ENCODE measurements at regions not wholly inside any gene's neighbourhood (a gene's known extent, or its start where the extent isn't known, plus 50 kb on each side); places are given as distances from the start of the nearest gene placed in this dataset.
"Not testable (repeated sequence)": the region's sequence is repeated elsewhere in the genome, so short reads cannot be mapped to it uniquely, and the experiment has no call there.

DNA sequence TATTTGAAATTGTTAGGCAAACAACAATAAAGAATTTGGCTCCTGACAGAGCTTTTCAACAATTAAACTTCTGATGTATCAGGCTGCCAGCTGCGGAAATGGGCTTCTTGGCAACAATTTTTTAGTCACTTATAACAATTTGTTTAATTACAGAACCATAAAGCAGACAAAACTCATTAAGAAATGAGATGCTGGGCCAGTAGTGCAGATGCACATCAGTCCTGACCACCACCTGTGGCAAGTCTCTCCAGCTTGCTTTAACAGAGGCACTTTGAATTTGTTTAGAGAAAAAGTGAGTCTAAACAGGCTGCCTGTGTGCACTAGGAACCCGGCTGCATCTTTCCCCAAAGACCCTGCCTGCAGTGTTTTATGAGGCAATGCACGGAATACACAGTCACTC lies 1124.4 kb downstream of the NXPH1 start:
- DNase-seq = no peak

GRCh38 chr7:9575716-9576115 lies 1142.3 kb downstream of the NXPH1 start:
- DNase-seq = no peak

DNA sequence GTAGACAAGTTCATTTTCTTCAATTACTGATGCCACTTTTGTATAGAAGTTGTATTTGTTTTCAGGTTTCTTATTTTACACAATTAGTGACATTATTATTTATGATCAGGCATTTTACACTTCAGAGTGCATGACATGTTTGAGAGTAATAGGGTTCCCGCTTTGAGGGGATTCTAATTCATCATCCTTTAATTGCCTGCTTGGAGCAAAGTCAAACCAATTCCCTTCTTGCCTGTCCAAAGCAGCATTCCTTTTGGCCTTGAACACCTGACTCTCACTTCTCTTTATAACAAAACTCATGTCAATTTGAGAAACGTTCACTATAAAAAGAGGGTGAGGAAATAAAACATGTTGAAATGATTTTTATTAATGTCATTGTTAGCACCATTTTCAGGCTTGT lies 1149.4 kb downstream of the NXPH1 start:
- DNase-seq = no peak

DNA sequence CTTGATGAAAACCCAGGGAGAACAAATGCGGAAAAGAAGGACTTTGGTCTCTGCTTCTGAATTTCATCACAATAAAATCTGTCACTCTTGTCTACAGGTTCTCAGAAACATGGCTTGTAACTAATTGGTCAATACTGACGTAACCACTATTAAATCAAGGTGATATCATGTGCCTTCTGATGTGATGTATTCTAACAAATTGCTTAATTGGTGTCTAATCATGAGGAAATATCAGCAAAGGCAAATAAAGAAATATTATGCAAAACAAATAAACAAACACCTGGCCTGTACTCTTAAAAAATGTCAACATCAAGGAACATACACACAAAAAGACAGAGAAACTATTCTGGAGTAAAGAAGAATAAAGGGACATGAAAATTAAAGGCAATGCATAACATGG lies 1165.0 kb downstream of the NXPH1 start:
- DNase-seq = no peak

DNA sequence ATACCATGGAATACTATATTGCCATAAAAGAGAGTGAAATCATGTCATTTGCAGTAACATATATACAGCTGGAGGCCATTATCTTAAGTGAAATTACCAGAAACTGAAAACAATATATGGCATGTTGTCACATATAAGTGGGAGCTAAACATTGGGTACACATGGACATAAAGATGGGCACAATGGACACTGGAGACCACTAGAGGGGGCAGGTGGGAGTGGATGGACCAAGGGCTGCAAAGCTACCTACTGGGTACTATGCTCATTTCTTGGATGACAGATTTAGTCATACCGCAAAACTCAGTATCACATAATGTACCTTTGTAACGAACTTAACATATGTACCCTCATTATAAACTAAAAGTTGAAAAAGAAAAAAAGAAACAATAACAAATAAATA lies 1167.6 kb downstream of the NXPH1 start:
- no peak for DNase-seq

DNA sequence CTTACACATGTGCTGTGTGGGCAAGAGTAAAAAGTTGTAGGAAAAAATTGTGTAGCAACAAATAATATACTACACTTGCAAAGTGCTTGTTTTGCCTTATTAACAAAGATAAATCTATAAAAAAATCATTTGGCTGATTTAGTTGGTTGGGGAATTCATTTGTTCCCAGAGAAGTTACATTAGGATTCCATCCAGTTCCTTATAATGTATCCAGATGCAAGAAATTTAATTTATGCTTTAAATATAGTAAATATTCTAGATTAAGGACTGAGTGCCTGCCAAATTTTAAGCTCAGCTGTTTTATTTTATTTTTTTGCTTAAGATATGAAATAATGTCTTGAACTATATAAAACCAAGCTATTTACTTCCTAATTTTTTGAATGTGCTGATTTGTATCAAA lies 1169.9 kb downstream of the NXPH1 start:
- no peak for DNase-seq

DNA sequence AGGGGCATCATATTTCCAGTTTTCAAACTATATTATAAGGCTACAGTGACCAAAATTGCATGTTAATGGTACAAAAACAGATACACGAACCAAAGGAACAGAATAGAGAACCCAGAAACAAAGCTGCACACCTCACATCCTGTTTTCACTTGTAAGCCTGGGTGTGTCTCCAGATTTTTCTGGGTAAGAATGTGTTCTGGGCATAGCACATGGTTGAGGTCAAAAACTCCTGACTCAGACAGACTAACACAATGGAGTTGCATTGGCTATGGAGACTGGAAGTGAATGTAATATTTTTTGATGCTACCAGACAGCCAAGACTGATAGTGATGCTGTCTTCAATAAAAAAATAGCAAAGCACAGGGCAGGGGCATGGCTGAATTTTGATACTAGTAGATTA lies 1175.2 kb downstream of the NXPH1 start:
- DNase-seq = no peak

GRCh38 chr7:9620899-9621298 lies 1187.5 kb downstream of the NXPH1 start:
- DNase-seq = not testable (repeated sequence)

DNA sequence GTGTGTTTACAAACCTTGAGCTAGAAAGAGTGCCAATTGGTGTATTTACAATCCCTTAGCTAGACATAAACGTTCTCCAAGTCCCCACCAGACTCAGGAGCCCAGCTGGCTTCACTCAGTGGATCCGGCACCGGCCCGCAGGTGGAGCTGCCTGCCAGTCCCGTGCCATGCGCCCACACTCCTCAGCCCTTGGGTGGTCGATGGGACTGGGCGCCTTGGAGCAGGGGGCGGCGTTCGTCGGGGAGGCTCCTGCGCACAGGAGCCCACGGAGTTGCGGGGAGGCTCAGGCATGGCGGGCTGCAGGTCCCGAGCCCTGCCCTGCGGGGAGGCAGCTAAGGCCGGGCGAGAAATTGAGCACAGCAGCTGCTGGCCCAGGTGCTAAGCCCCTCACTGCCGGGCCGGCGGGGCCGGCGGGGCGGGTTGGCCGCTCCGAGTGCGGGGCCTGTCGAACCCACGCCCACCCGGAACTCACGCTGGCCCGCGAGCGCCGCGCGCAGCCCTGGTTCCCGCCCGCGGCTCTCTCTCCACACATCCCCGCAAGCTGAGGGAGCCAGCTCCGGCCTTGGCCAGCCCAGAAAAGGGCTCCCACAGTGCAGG lies 1188.0 kb downstream of the NXPH1 start:
- DNase-seq = not testable (repeated sequence)

DNA sequence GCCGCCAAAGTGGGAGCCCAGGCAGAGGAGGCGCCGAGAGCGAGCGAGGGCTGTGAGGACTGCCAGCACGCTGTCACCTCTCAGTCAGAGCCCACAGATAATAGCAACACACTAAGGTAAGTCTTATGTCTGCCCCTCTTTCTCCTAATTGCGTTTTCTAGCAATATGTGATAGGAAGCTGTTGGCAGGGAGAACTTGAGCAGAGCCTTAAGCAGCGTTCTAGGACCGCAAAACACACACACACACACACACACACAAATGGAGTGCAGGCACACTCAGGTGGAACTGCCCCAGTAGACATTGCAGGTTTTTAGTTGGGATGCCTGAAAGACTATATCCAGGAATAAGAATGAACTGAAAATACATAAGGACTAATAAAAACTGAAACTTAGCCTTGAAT lies 1188.5 kb downstream of the NXPH1 start:
- no peak for DNase-seq

GRCh38 chr7:9625953-9626352 lies 1192.5 kb downstream of the NXPH1 start:
- DNase-seq = no peak

DNA sequence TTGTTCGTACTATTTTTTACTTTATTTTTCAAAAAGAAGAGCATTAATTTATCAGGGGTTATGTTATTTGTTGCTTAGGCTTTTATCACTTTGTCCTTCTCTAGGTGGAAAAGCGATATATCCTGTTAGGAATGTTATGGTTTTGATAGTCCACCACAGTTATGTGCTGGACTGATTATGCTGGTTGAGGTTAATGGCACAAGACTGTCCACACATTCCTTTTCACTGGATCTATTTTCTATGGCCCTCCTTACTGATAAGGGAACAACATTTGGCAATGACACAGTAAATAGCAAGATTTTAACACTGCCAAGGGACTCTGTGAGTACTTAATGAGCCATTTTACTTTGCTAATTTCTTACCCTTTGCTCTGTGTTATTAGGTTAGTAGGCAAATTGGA lies 1212.3 kb downstream of the NXPH1 start:
- no peak for DNase-seq

DNA sequence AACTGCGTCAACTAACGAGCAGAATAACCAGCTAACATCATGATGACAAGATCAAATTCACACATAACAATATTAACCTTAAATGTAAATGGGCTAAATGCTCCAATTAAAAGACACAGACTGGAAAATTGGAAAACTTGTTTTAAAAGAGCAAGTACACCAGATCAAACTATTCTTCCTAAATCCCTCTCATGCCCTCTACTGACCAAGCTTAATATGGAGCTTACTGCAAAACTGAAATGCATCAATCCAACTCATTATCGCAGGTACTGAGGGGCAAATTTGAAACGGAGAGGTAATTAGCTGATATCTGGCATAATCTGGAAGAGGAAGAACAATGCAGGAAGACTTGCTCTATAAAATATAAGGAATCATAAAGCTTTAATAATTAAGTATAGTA lies 1223.8 kb downstream of the NXPH1 start:
- DNase-seq = no peak

DNA sequence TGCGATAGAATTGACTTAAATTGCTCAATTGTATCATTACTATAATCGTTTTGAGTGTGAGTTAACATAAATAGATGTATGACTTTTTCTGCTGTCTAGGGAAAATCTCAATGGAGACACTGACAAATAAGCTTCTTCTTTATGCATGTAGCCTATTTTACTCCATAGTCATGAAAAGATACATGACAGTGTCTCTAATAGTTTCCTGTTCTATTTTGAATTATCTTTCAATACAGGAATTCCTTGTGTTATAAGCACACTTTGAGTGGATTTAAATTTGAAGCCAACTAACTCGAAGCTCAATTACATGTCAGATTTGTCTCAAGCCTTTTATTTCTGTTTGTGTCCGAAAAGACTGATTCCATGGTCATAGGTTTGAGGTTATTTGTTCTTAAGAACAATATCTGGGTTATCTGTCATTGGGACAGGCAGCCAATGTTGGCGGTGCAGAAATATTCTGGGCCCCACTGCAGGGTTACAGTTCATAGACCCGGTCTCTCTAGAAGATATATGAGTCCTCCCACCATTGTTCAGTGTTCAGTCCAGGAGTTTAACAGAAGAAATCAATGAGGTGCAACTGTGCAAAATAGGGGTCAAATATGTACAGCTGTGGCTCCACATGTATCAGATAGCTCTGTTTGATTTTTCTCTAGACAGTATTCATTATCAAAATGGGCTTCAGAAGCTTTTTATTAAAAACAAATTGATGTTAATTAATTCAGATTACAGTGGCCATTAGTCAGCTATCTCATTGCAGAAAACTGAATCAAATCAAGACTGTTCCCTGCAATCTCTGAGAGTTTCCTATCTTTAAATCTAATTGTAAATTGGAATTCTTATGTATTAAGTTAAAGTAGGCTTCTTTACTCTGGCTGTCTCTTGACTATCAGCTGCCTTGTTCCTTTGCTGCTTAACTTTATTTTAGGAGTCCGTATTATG lies 1238.8 kb downstream of the NXPH1 start:
- no peak for DNase-seq

DNA sequence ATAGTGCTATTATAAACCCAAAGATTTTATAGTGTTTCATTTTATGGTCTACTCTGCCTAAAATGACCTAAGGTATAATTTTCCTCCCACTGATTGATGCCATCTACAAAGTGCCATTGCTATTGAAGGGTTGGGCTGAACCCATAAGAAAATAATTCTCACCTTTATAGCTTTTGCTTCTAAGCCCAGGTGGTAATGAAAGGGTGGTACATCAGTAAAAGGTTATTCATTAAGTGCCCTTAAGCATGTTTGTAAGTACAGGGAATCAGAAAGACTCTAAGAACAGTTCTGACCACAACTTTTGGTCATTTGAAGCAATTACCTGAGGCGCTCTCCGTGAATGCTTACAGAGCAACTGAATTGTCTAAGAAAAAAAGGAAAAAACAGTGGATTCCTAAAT lies 1247.3 kb downstream of the NXPH1 start:
- DNase-seq = no peak

GRCh38 chr7:9681284-9681683 lies 1247.9 kb downstream of the NXPH1 start:
- DNase-seq = no peak

DNA sequence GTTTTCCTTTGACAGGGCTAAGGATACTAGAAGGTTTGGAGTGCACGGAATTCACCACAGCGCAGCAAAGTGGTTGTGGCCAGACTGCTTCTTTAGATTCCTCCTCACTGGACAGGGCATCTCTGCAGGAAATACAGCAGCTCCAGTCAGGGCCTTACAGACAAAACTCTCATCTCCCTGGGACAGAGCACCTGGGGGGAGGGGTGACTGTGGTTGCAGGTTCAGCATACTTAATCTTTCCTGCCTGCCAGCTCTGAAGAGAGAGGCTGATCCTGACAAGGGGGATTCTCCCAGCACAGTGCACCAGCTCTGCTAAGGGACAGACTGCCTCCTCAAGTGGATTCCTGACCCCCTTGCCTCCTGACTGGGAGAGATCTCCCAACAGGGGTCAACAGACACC lies 1257.9 kb downstream of the NXPH1 start:
- no peak for DNase-seq

GRCh38 chr7:9698375-9698774 lies 1265.0 kb downstream of the NXPH1 start:
- DNase-seq = no peak

DNA sequence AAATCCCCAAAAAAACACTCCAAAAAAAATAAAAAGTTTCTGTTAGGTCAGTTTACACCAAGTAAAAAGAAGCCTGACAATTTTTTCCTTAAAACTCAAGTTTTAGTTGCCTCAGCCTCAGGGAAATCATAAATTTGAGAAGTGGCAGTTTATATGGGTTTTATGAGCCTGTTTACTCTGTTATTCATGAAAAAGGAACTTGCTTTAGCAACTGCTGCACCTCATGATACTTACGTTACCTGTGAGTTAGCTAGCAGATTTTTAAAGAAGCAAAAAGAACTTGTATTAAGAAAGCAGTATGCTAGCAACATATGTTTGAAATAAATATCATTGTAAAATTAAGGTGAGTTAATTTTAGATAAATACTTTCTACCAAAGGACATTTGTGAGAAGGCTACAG lies 1264.5 kb upstream of the PHF14 start:
- no peak for DNase-seq

- DNase-seq = no peak
Observed at GRCh38 chr7:9711259-9711918, 1262.3 kb upstream of the PHF14 start.

- no peak for DNase-seq
Observed at GRCh38 chr7:9718071-9718661, 1255.5 kb upstream of the PHF14 start.

DNA sequence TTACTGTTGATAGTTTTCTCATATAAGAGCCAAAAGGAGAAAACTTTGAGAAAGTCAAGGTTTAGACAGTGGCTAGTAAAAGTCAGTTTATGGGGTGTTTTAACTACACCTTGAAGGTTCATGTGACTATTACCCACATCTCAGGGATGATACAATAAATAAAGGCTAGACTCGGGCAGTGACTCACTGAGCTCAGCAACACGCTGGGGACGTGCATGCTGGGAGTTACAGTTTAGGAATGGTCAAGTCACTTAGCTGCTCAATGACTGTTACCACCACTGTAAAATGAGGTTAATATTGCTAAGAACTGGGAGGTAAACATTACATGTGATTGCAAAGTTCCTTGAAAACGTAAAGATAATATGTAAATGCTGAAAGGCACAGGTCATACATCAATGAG lies 1254.4 kb upstream of the PHF14 start:
- DNase-seq = no peak

DNA sequence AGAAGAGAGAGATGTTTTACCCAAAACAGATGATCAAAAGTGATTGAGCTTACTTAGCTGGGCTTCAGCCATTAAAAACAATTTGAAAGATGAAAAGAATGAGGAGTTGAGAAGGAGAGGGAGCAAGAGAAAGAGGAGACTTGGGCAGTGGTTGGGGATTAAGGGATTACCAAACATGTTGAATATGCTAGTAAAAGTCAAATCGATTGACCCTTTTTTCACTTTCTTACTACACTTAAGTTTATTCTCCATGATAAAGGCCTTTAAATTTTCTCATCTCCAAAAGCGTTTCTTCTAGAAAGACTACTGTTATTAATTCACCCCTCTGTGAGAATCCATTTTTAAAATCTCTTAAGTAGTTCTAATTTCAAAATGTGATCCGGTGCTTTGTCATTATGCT lies 1254.0 kb upstream of the PHF14 start:
- no peak for DNase-seq
